ENCODE measurements at regions not wholly inside any gene's neighbourhood (a gene's known extent, or its start where the extent isn't known, plus 50 kb on each side); places are given as distances from the start of the nearest gene placed in this dataset.
"Not testable (repeated sequence)": the region's sequence is repeated elsewhere in the genome, so short reads cannot be mapped to it uniquely, and the experiment has no call there.

GRCh38 chr13:111702059-111702458 is 364.9 kb upstream of the SOX1 start:
- CTCF ChIA-PET; H3F3A ChIP-seq (replicated peaks; ENCODE audit: insufficient read depth); POLR2A ChIA-PET; H3K9me2 ChIP-seq; H3K79me2 ChIP-seq (ENCODE audit: insufficient read depth); H3K4me2 ChIP-seq; H3K9me3 ChIP-seq; H3K9ac ChIP-seq; H3K27ac ChIP-seq (ENCODE audit: low read depth in 2 of 2, low read length in 1 of 2); H2AFZ ChIP-seq (ENCODE audit: low read depth); DNase-seq; H3K27me3 ChIP-seq (ENCODE audit: insufficient read depth); H3K4me3 ChIP-seq (ENCODE audit: low read depth in 2 of 2, low read length in 1 of 2); H4K20me1 ChIP-seq (ENCODE audit: insufficient read depth); H3K4me1 ChIP-seq (ENCODE audit: control insufficient read depth in 1 of 2, insufficient read depth in 2 of 2, low read depth in 1 of 2, low read length in 1 of 2); H3K36me3 ChIP-seq (replicated peaks in 1 of 2; ENCODE audit: control insufficient read depth in 1 of 2, insufficient read depth in 2 of 2, low read length in 1 of 2): not testable (repeated sequence)
- no CpG with 5 or more reads among the region's 5 CpGs for WGBS (ENCODE audit: low lambda C conversion rate)

All from SK-N-SH (cell line).